ENCODE measurements at regions not wholly inside any gene's neighbourhood (a gene's known extent, or its start where the extent isn't known, plus 50 kb on each side); places are given as distances from the start of the nearest gene placed in this dataset.

GRCh38 chr2:82355622-82356021, 2051.1 kb upstream of the LRRTM1 start:
- no peaks in the 10 kb centered on the region for H3K27me3 ChIP-seq (ENCODE audit: control insufficient read depth, insufficient read depth, low read length)
- no peak overlapping the region for H3K27ac ChIP-seq (ENCODE audit: low read length)
- no peak overlapping the region for H3K4me3 ChIP-seq (ENCODE audit: low read depth in 2 of 2, low read length in 2 of 2)
- BruUV-seq (replicated peaks): no TSS peak
- H3K9me3 ChIP-seq (ENCODE audit: control insufficient read depth, insufficient read depth, low read depth, low read length): no peaks in the 10 kb centered on the region
- in situ Hi-C loops (cut with HindIII; ENCODE audit: low pct_unique_long_range_greater_than_20kb, low sequenced_read_pairs) (no loop called here), intact Hi-C loops (cut with micrococcal nuclease; ENCODE audit: unreplicated experiment) (no loop called here)
- TF ChIP-seq SIN3A (IDR thresholded peaks at IDR 0.05; ENCODE audit: borderline replicate concordance, insufficient read depth, low read depth, low read length) (no peak), TCF7L2 (IDR thresholded peaks at IDR 0.05; ENCODE audit: low read depth, low read length) (no peak), REST (IDR thresholded peaks at IDR 0.05; ENCODE audit: insufficient read depth in 1 of 2, low read depth in 2 of 2, low read length in 1 of 2) (no peak), POLR2AphosphoS5 (IDR thresholded peaks at IDR 0.05; ENCODE audit: low read depth, low read length) (no peak)
- no peaks in the 10 kb centered on the region for H3K4me1 ChIP-seq (ENCODE audit: control insufficient read depth, insufficient read depth, low read length)
- DNase-seq (ENCODE audit: low read depth, low spot score) (no peak), ATAC-seq (no peak)
- ChIA-PET POLR2A (no interaction called here), CTCF (no interaction called here)
- no peaks in the 10 kb centered on the region for H3K36me3 ChIP-seq (ENCODE audit: control insufficient read depth, insufficient read depth, low read length)

- Histone ChIP-seq H3K4me1 (ENCODE audit: control insufficient read depth, insufficient read depth, low read length) (no peaks in the 10 kb centered on the region), H3K36me3 (ENCODE audit: control insufficient read depth, insufficient read depth, low read length) (no peaks in the 10 kb centered on the region), H3K9me3 (ENCODE audit: control insufficient read depth, insufficient read depth, low read depth, low read length) (no peaks in the 10 kb centered on the region), H3K4me3 (ENCODE audit: low read depth in 2 of 2, low read length in 2 of 2) (no peak overlapping the region), H3K27me3 (ENCODE audit: control insufficient read depth, insufficient read depth, low read length) (no peaks in the 10 kb centered on the region), H3K27ac (ENCODE audit: low read length) (no peak overlapping the region)
- BruUV-seq (replicated peaks): no TSS peak
- intact Hi-C loops (cut with micrococcal nuclease; ENCODE audit: unreplicated experiment) (loop anchor here (10.0 kb wide), 1 partner anchor 849 kb away; no protein-coding TSS in a partner anchor), in situ Hi-C loops (cut with HindIII; ENCODE audit: low pct_unique_long_range_greater_than_20kb, low sequenced_read_pairs) (no loop called here)
- ChIA-PET POLR2A (no interaction called here), CTCF (no interaction called here)
- TF ChIP-seq TCF7L2 (IDR thresholded peaks at IDR 0.05; ENCODE audit: low read depth, low read length): no peak
- TF ChIP-seq SIN3A (IDR thresholded peaks at IDR 0.05; ENCODE audit: borderline replicate concordance, insufficient read depth, low read depth, low read length): no peak
- no peak for TF ChIP-seq CTCF (IDR thresholded peaks at IDR 0.05)
- no peak for TF ChIP-seq POLR2AphosphoS5 (IDR thresholded peaks at IDR 0.05; ENCODE audit: low read depth, low read length)
- no peak for TF ChIP-seq REST (IDR thresholded peaks at IDR 0.05; ENCODE audit: insufficient read depth in 1 of 2, low read depth in 2 of 2, low read length in 1 of 2)
- no peak for ATAC-seq
- no peak for DNase-seq (ENCODE audit: low read depth, low spot score)
These were observed 2041.4 kb upstream of the LRRTM1 start for GRCh38 chr2:82345910-82346309.

Data from Panc1 (cell line).